DMS79 (cell line): ENCODE measurements at regions not wholly inside any gene's neighbourhood (a gene's known extent, or its start where the extent isn't known, plus 50 kb on each side); places are given as distances from the start of the nearest gene placed in this dataset.

Source experiments
- DNase-seq: peaks from one replicate; lab custom pipeline; 2025; lab: John Stamatoyannopoulos, UW

GRCh38 chr15:25955628-25956027 lies 92.5 kb upstream of the ATP10A start:
- DNase-seq: no peak

GRCh38 chr15:25954398-25954797 lies 91.3 kb upstream of the ATP10A start:
- no peak for DNase-seq

GRCh38 chr15:25950014-25950413 lies 86.9 kb upstream of the ATP10A start:
- no peak for DNase-seq

GRCh38 chr15:25947323-25948314 lies 84.5 kb upstream of the ATP10A start:
- peak; percentile 4 for DNase-seq

- no peak for DNase-seq
These were observed 83.2 kb upstream of the ATP10A start for GRCh38 chr15:25946241-25946805.

GRCh38 chr15:25944386-25944785 lies 81.3 kb upstream of the ATP10A start:
- no peak for DNase-seq

GRCh38 chr15:25943831-25944230 lies 80.7 kb upstream of the ATP10A start:
- no peak for DNase-seq

GRCh38 chr15:25939122-25939521 lies 76.0 kb upstream of the ATP10A start:
- no peak for DNase-seq

GRCh38 chr15:25937796-25938195 lies 74.7 kb upstream of the ATP10A start:
- DNase-seq: no peak

GRCh38 chr15:25936004-25936403 lies 72.9 kb upstream of the ATP10A start:
- DNase-seq: no peak

- DNase-seq: peak; percentile 0
These were observed 70.5 kb upstream of the ATP10A start for GRCh38 chr15:25933456-25934158.

GRCh38 chr15:25932696-25933095 lies 69.6 kb upstream of the ATP10A start:
- no peak for DNase-seq

- no peak for DNase-seq
These were observed 68.7 kb upstream of the ATP10A start for GRCh38 chr15:25931851-25932250.

GRCh38 chr15:25930931-25931330 lies 67.8 kb upstream of the ATP10A start:
- no peak for DNase-seq
